Left colon (tissue), 2 donors: ENCODE measurements at regions not wholly inside any gene's neighbourhood (a gene's known extent, or its start where the extent isn't known, plus 50 kb on each side); places are given as distances from the start of the nearest gene placed in this dataset.
"Not testable (repeated sequence)": the region's sequence is repeated elsewhere in the genome, so short reads cannot be mapped to it uniquely, and the experiment has no call there.

Source experiments
- ATAC-seq: fragments of 200-7000 bp; cut with Tn5 transposase; one replicate; pipeline ENCODE4 v1.9.1; 2020; ENCODE audit warnings: mild to moderate bottlenecking, moderate library complexity
- DNase-seq, 2 donors: peaks; one replicate each; pipeline ENCODE4 v3.0.0-alpha.2; 2020
- intact Hi-C, 2 donors: fragments of 100-400 bp; cut with DNase I in 1 of 2; cut with micrococcal nuclease in 1 of 2; formaldehyde crosslinking; loops; one replicate each; pipeline versions ENCODE4 v1.11.2 to v1.14.0; 2022; cut with DNase I, micrococcal nuclease
- donor health status: DM: no; HTN: no; CAD: no.
- donor health status: DM: yes; HTN: yes; CAD: no.

DNA sequence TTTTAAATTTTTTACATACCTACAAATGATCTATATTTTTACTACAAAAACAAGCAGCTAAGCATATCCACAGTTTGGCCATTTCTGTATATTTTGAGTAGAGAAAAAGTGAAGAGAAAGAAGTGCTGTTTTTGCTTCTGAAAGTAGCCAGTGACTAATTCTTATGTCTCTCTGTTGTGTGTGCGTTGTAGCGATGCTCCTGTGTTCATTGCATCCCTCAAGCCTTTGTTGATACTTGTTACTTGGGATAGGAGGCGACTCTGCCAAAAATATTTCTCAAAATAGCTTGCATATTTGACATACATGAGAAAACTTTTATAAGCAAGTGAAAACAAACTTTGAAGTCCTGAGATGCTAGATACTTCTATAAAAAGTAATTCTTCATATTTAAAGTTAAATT lies 714.1 kb downstream of the FSCB start:
- DNase-seq (no peak), ATAC-seq (no peak)
- intact Hi-C loops = no loop called here

DNA sequence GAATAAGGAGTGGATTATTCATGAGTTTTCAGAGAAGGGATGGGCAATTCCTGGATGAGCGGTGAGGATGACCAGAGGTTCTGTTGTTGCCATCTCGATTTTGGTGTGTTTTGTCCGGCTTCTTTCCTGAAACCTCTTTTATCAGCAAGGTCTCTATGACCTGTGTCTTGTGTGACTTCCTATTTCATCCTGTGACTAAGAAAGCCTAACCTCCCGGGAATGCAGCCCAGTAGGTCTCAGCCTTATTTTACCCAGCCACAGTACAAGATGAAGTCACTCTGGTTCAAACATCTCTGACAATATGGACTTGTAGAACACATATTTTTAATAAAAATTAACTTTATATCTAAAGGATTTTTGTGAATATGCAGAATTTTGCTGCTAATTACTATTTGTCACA lies 716.4 kb downstream of the FSCB start:
- ATAC-seq = no peak
- intact Hi-C loops = no loop called here
- no peak for DNase-seq

DNA sequence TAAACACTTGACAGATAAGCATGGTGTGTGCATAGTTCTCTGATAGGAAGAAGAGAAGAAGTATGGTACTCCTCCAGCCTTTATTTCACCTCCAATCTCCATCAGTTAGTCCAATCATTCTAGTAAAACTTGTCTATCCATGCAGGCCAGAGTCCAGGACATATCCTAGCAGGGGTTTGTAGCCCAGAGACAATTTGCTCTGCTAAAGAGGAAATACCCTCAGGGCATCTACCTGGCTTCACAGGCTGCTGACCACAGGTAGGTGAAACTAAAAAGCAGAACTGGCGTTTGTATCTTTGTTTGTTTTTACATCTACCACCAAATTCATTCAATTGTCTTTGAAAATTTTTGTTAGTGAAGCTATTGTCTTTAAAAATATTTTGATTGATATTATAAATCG lies 717.6 kb downstream of the FSCB start:
- DNase-seq = no peak
- intact Hi-C loops = no loop called here
- ATAC-seq = no peak

DNA sequence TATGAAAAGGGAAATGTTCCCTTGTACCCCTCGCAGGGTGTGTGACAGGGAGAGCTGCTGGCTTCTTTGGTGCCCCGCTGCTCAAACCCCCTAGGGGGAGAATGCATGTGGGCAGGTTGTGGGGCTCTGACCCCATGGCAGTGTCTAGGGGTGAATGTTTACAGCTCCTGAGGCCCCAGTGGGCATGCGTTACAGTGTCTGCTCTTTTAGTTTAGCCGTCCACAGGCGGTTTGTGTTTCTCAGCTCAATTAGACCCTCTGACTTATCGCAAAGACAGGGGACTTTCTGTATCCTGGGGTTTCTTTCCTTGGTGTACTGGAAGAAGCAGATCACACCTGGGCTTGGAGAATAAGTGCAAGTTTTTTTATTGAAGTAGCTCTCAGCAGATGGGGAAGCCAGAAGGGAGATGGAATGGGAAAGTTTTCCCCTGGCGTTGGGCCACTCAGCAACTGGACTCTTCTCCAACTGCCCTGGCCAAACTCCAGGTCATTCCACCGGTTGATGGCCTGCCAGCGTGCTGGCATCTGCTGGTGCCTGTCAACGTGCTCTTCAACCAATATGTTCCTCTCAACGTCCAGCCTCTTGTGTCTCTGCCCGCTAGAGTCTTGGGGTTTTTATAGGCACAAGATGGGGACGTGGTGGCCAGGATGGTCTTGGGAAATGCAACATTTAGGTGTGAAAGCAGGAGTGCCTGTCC lies 720.9 kb downstream of the FSCB start:
- intact Hi-C loops = no loop called here
- DNase-seq = no peak
- ATAC-seq = no peak

DNA sequence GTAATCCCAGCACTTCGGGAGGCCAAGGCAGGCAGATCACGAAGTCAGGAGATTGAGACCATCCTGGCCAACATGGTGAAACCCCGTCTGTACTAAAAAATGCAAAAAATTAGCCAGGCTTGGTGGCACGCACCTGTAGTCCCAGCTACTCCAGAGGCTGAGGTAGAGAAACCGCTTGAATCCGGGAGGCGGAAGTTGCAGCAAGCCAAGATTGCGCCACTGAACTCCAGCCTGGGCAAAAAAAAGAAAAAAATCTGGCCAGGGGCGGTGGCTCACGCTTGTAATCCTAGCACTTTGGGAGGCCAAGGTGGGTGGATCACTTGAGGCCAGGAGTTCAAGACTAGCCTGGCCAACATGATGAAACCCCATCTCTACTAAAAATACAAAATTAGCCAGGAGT lies 722.7 kb downstream of the FSCB start:
- intact Hi-C loops, ATAC-seq, DNase-seq: not testable (repeated sequence)

DNA sequence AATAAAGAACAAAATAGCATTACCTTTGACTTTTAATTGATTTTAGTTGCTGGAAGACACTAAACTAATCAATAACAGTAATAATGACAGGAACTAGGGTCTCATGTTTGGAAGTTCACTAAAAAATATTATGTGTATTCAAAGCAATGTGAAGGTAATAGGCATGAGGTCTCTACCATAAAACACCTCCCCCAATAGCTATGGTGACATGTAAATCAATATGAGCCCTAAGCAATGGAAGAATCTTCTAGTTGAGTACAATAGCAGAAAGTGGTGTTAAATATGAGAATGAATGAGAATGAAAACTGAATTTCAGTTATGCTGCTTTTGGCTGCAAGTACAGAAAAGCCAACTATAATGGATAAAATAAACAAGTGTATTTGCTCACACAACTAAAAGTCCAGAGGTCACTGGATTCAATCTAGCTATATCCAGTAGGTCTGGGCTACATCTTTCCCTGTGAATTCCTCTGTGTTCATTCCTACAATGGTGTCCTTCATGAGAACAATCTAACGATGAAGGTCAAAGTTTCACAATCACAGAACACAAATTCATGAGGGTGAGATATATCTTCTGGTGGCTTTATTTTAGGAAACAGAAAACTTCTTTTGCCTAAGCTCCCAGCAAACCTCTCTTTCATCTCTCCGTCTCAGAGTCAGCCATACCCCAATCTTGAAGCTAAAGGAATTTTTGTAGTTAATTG lies 728.0 kb downstream of the FSCB start:
- ATAC-seq (peak; percentile 71), DNase-seq (no peak)
- intact Hi-C loops = no loop called here

DNA sequence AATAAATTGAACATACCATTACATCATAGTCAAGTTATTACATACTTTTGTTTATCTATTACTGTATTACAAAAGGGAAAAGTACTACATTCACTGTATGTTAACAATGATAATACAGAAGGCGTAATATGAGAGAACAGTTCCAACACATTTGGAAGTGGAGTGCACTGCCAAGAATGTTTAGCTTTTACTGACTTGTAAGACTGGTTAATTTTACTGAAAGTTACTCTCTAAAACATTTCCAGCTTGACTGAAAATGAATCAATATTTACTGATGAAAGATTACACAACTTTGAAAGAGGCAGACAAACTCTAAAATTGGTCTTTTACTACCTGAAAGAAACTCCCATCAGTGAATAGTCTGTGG lies 728.5 kb downstream of the FSCB start:
- DNase-seq (no peak), ATAC-seq (no peak)
- intact Hi-C loops = no loop called here

DNA sequence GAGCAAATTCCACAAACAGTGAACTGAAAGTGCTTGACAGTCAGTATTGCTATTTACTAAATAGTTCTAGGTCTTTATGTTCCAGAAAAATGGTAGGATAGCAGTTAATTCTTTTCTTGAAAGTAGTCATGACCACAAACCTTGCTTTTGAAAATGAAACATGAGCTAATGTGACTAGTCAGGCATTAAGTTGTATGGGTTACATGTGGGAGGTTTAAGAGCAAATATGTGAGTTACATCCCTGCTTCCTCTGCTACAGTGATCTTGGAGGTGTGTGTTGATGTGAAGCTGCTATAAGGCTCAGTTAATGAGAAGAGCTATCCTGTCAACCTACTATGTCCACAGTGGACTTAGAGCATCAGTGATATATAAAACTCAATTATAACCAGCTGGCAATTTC lies 741.6 kb downstream of the FSCB start:
- intact Hi-C loops = no loop called here

DNA sequence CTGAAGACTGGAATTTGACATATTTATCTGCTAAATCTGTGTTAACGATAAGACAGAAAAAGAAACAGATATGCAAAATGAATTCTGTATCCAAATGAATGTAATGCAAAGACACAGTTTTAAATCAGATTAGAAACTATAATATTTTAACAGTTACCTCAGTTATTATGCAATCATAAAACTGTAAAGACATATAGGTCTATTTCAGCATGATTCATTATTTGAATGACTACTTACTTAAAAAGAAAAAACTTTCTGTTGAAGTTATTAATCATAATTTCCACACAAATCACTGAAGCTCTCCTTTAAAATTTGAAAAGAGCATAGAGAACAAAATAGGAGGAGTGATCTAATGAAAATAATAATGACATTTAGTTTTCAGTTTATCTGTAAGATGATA lies 742.6 kb downstream of the FSCB start:
- DNase-seq = no peak
- no peak for ATAC-seq
- intact Hi-C loops = no loop called here

More for the DNA sequence above, 741.6 kb downstream of the FSCB start:
- DNase-seq (no peak), ATAC-seq (no peak)

DNA sequence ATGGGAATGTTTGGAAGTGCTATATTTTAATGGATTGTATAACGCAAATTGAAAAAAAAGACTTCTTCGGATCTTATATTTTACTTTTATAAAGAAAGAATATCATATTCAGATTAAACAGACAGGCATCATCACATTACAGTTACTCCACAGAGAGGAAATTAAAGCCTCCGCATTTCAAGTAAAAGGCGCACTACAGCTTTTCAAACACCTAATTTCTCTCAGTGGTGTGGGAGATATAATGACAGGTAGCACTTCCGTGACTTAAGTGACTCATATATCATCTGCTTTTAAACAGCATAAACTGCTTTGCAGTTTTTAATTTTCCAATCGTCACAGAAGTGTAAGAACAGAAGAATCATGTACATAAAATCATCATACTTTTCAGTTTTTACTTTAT lies 751.4 kb downstream of the FSCB start:
- no peak for ATAC-seq
- intact Hi-C loops = no loop called here

DNA sequence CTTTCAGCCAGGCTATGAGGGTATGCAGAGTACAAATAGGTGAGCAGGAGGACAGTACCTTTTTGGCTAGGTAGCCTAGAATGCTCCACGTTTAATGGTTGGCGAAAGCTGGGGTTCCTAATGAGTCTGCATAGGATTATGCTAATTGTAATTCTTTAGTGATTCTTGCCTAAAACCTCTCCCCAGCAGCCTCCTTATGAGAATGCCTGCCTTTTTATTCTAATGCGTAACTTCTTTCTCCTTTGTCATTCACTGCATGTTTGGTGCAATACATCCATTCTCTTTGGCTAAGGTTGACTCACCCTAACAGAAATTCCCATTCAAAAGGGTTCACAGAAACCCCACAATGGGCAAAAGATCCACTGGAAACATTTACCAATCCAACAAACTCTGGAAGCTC lies 752.2 kb downstream of the FSCB start:
- ATAC-seq (no peak), DNase-seq (no peak)
- intact Hi-C loops = no loop called here

More for the DNA sequence above, 751.4 kb downstream of the FSCB start:
- no peak for DNase-seq

DNA sequence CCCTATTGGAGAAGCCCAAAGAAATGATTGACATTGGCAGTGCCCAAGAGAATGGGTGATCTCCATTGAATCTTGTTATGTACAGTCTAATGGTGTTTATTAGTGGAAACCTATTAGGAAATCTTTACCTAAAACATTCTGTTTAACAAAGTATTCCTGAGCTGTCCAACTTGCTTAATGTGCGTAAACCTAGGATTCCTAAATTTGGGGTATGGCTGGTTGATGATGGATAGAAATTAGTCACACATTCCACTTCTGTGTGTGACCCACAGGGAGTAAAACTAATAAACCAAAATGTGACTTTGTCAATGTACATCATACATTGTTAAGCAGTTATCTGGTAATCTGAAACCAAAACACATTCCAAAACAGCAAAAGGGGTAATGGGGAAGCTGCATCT lies 761.3 kb downstream of the FSCB start:
- no peak for DNase-seq
- intact Hi-C loops = no loop called here
- no peak for ATAC-seq

DNA sequence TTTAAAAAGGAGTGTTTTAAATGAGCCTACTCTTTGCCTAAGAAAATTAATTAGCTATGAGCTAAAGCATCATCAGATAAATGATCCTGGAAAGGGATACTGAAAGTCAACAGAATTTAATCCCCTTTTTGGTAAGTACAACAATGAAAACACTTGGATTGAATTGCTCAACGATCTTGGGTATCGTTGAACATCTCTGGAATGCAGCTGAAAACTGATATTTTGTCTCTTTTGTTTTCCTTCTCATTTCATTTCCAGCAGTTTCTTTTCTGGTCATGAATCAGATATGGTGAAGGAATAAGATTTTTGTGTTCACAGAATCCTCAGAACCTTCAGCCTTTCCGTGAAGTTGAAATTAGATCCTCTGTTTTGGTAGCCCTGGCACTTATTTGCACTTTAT lies 771.2 kb downstream of the FSCB start:
- intact Hi-C loops = no loop called here
- DNase-seq (no peak), ATAC-seq (no peak)

DNA sequence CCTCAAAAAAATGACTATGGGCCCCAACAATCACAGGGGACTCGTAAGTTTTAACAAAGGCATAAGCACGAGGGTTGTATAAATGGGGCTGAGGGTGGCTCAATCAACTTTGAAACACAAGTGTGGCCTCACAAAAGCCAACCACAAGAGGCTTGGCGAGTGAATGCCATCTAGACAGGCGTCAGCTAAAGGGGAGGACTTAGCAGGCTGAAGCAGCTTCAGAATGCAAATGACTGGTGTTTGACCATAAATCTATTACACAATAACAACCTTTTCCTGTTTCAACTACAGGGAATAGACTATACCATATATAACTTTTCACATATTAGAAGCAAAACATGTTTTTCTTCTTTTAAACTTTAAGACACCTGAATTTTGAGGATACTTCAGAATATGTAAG lies 777.9 kb downstream of the FSCB start:
- no peak for ATAC-seq
- no peak for DNase-seq

DNA sequence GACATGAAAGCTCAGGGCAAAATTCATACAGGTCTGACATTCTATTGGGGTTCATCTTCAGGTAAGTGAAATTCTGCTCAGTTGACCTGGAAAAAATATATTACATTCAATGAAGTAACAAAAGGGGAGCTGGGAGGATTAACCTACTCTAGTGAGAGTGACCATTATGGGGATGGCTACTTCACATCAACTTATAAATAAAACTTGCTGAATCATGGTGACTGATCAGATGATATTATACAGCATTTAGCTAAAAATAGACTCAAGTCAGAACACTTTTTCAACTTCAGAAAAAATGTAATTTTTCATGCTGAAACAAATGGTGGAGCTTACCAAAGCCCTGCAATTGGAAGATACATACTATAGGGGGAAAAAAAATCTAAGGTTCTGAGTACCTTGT lies 800.2 kb downstream of the FSCB start:
- DNase-seq (no peak), ATAC-seq (no peak)
- intact Hi-C loops = no loop called here

More for the DNA sequence above, 777.9 kb downstream of the FSCB start:
- intact Hi-C loops = no loop called here

DNA sequence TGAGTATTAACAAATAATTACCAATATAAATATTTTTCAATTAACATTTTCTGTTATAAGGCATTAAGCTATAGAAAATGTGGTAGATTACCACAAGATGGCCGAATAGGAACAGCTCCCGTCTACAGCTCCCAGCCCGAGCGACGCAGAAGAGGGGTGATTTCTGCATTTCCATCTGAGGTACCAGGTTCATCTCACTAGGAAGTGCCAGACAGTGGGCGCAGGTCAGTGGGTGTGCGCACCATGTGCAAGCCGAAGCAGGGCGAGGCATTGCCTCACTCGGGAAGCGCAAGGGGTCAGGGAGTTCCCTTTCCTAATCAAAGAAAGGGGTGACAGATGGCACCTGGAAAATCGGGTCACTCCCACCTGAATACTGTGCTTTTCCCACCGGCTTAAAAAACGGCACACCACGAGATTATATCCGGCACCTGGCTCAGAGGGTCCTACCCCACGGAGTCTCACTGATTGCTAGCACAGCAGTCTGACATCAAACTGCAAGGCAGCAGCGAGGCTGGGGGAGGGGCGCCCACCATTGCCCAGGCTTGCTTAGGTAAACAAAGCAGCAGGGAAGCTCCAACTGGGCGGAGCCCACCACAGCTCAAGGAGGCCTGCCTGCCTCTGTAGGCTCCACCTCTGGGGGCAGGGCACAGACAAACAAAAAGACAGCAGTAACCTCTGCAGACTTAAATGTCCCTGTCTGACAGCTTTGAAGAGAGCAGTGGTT lies 808.4 kb downstream of the FSCB start:
- ATAC-seq, DNase-seq, intact Hi-C loops: not testable (repeated sequence)

DNA sequence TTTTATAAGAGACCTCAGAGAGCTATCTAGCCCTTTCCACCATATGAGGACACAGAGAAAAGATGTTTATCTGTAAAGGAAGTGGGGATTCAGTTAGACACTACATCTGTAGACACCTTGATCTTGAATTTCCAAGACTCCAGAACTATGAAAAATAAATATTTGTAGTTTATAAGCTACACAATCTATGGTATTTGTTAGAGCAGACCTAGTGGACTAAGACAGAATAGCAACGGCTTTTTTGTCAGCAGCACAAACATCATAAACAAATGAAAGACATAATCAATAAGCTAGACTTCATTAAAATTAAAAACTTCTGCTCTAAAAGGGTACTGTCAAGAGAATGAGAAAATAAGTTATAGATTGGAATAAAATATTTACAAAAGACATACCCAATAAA lies 810.1 kb downstream of the FSCB start:
- ATAC-seq (no peak), DNase-seq (no peak)
- intact Hi-C loops = no loop called here

DNA sequence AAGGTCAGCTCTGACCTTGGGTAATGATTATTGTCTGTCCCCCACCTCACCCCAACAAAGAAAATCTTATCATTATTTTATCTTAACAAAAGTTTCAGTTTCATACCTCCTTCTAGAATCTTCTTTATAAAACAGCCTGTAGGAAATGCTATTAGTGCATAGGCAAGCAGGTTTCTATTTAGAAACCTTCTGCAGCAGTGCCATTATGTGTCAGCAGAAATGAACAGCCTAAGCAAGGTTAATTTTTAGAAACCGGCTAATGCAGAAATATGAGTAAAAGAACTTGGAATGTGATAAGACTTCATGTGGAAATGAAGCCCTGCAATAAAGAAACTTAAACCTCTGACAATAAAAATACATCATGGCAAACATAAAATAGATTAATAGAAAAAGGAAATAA lies 814.4 kb downstream of the FSCB start:
- intact Hi-C loops = no loop called here
- ATAC-seq (no peak), DNase-seq (no peak)

DNA sequence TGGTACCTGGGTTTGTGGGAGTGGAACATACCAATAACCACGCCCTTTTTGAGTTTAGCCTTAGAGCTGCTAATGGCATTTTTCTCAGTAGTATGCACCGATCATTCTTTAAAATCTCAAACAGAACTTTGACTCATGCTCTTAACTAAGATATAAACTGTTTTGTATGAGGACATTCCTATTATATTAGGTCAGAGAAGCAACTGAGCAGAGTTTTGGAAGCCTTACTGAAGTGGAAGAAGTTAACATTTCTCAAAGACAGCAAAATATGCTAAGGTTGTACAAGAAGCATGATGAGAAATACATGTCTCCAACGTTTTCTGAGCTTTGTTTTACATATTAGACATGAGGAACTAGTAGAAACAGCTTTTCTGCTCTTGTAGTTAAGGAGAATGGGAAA lies 819.2 kb downstream of the FSCB start:
- intact Hi-C loops = no loop called here
- no peak for ATAC-seq
- DNase-seq = no peak

DNA sequence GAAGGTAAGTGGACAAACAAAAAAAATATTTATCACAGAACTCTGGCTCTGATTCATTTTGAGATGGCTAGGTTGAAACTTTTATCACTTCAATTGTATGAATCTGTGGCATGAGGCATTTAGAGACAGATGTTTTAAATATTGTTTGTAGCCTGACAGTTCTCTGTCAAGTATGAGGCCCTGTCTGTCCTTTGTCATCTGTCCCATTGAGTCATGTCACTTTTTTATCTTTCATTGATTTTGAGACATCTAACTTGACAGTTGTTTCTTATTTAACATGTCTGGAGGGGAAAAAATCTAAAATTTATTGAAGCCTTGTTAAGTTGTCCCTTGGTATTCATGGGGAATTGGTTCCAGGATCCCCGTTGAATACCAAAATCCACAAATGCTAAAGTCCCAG lies 829.5 kb downstream of the FSCB start:
- intact Hi-C loops = no loop called here
- no peak for DNase-seq
- no peak for ATAC-seq
